Mesodermal cell (in vitro differentiated cells): ENCODE measurements at regions not wholly inside any gene's neighbourhood (a gene's known extent, or its start where the extent isn't known, plus 50 kb on each side); places are given as distances from the start of the nearest gene placed in this dataset.

Experiments
- H3K27ac ChIP-seq: 2 replicates; pipeline ENCODE4 v1.7.0; 2013; ENCODE audit warnings: mild to moderate bottlenecking, low read depth, low read length, moderate library complexity; ENCODE audit not compliant: severe bottlenecking
- H3K36me3 ChIP-seq: 2 replicates; pipeline ENCODE4 v1.7.1; 2013; ENCODE audit warnings: mild to moderate bottlenecking, low read length, moderate library complexity; ENCODE audit not compliant: control insufficient read depth, insufficient read depth
- H3K4me1 ChIP-seq: one replicate; pipeline ENCODE4 v1.7.1; 2013; ENCODE audit warnings: mild to moderate bottlenecking, low read length; ENCODE audit not compliant: insufficient read depth, control insufficient read depth, poor library complexity, severe bottlenecking
- H3K4me3 ChIP-seq: 2 replicates; pipeline ENCODE4 v1.7.0; 2013; ENCODE audit warnings: low read length, control low read depth, mild to moderate bottlenecking; ENCODE audit not compliant: insufficient read depth, poor library complexity, severe bottlenecking; ENCODE audit errors: extremely low read depth
- H3K9me3 ChIP-seq: 2 replicates; pipeline ENCODE4 v1.7.1; 2013; ENCODE audit warnings: mild to moderate bottlenecking, low read length, moderate library complexity; ENCODE audit not compliant: control insufficient read depth
- WGBS, 2 experiments: methylation state at CpG; one replicate each; pipeline ENCODE4 v1.1.5; 2013; ENCODE audit warnings: missing lambda C conversion rate in 2 of 2; ENCODE audit not compliant: insufficient coverage in 2 of 2; 5-methylcytosine and 5-hydroxymethylcytosine counted together

GRCh38 chr1:56193656-56194055, 385.7 kb downstream of the PLPP3 start:
- H3K4me1 ChIP-seq, result no peaks in the 10 kb centered on the region
- 71 to 80% methylated on average over 1 of the region's 1 CpG for WGBS, 2 experiments
- no peaks in the 10 kb centered on the region for H3K9me3 ChIP-seq
- no peaks in the 10 kb centered on the region for H3K36me3 ChIP-seq
- H3K4me3 ChIP-seq, result no peak overlapping the region
- H3K27ac ChIP-seq, result no peak overlapping the region

- Histone ChIP-seq H3K36me3 (no peaks in the 10 kb centered on the region), H3K9me3 (no peaks in the 10 kb centered on the region), H3K27ac (no peak overlapping the region), H3K4me3 (no peak overlapping the region), H3K4me1 (no peaks in the 10 kb centered on the region)
- WGBS, 2 experiments, result 78 to 81% methylated on average over 3 to 4 of the region's 4 CpGs
These were observed 388.0 kb downstream of the PLPP3 start for GRCh38 chr1:56191369-56191768.

GRCh38 chr1:56190806-56191365, 388.5 kb downstream of the PLPP3 start:
- H3K4me1 ChIP-seq, result no peaks in the 10 kb centered on the region
- no peak overlapping the region for H3K4me3 ChIP-seq
- 74 to 87% methylated on average over 5 to 6 of the region's 7 CpGs for WGBS, 2 experiments
- H3K27ac ChIP-seq, result no peak overlapping the region
- H3K9me3 ChIP-seq, result no peaks in the 10 kb centered on the region
- no peaks in the 10 kb centered on the region for H3K36me3 ChIP-seq

GRCh38 chr1:56189946-56190805, 389.2 kb downstream of the PLPP3 start:
- 84 to 88% methylated on average over 11 of the region's 11 CpGs for WGBS, 2 experiments
- H3K4me3 ChIP-seq, result no peak overlapping the region
- H3K9me3 ChIP-seq, result no peaks in the 10 kb centered on the region
- no peaks in the 10 kb centered on the region for H3K4me1 ChIP-seq
- no peaks in the 10 kb centered on the region for H3K36me3 ChIP-seq
- no peak overlapping the region for H3K27ac ChIP-seq

- H3K4me3 ChIP-seq, result no peak overlapping the region
- H3K4me1 ChIP-seq, result no peaks in the 10 kb centered on the region
- no peak overlapping the region for H3K27ac ChIP-seq
- H3K9me3 ChIP-seq, result no peaks in the 10 kb centered on the region
- no CpG with 5 or more reads among the region's 2 CpGs for WGBS, 2 experiments
- no peaks in the 10 kb centered on the region for H3K36me3 ChIP-seq
These were observed 389.9 kb downstream of the PLPP3 start for GRCh38 chr1:56189454-56189853.

GRCh38 chr1:56188855-56189254, 390.5 kb downstream of the PLPP3 start:
- Histone ChIP-seq H3K4me3 (no peak overlapping the region), H3K36me3 (no peaks in the 10 kb centered on the region), H3K4me1 (no peaks in the 10 kb centered on the region), H3K27ac (peak overlapping the region; percentile 18), H3K9me3 (no peaks in the 10 kb centered on the region)
- WGBS, 2 experiments, result 80 to 81% methylated on average over 1 to 3 of the region's 3 CpGs

GRCh38 chr1:56188221-56188620, 391.1 kb downstream of the PLPP3 start:
- H3K4me1 ChIP-seq, result no peaks in the 10 kb centered on the region
- no peaks in the 10 kb centered on the region for H3K9me3 ChIP-seq
- no peak overlapping the region for H3K27ac ChIP-seq
- no peaks in the 10 kb centered on the region for H3K36me3 ChIP-seq
- no peak overlapping the region for H3K4me3 ChIP-seq
- WGBS, 2 experiments, result 100% methylated on average over 1 of the region's 3 CpGs; no CpG with 5 or more reads in 1 of the 2 experiments

GRCh38 chr1:56187405-56187804, 392.0 kb downstream of the PLPP3 start:
- 60 to 100% methylated on average over 1 of the region's 1 CpG for WGBS, 2 experiments
- Histone ChIP-seq H3K4me1 (no peaks in the 10 kb centered on the region), H3K4me3 (no peak overlapping the region), H3K9me3 (no peaks in the 10 kb centered on the region), H3K36me3 (no peaks in the 10 kb centered on the region), H3K27ac (no peak overlapping the region)

GRCh38 chr1:56185493-56185892, 393.9 kb downstream of the PLPP3 start:
- H3K4me1 ChIP-seq, result no peaks in the 10 kb centered on the region
- no CpG with 5 or more reads among the region's 2 CpGs for WGBS, 2 experiments
- H3K27ac ChIP-seq, result no peak overlapping the region

GRCh38 chr1:56183151-56183550, 396.2 kb downstream of the PLPP3 start:
- H3K9me3 ChIP-seq, result no peaks in the 10 kb centered on the region
- no peaks in the 10 kb centered on the region for H3K36me3 ChIP-seq
- 70 to 88% methylated on average over 1 to 2 of the region's 2 CpGs for WGBS, 2 experiments
- H3K27ac ChIP-seq, result no peak overlapping the region
- no peak overlapping the region for H3K4me3 ChIP-seq
- no peaks in the 10 kb centered on the region for H3K4me1 ChIP-seq

More at GRCh38 chr1:56185493-56185892, 393.9 kb downstream of the PLPP3 start:
- no peaks in the 10 kb centered on the region for H3K36me3 ChIP-seq
- H3K9me3 ChIP-seq, result no peaks in the 10 kb centered on the region
- H3K4me3 ChIP-seq, result no peak overlapping the region
